ENCODE measurements at regions not wholly inside any gene's neighbourhood (a gene's known extent, or its start where the extent isn't known, plus 50 kb on each side); places are given as distances from the start of the nearest gene placed in this dataset.

GRCh38 chr20:55095745-55096400 lies 620.5 kb downstream of the DOK5 start:
- H4K20me1 ChIP-seq (replicated peaks; ENCODE audit: insufficient read depth) = no peaks in the 10 kb centered on the region
- H3K36me3 ChIP-seq (ENCODE audit: insufficient read depth) = peaks cover 15% of the 10 kb centered on the region
- H3K9me2 ChIP-seq (ENCODE audit: insufficient read depth) = no peaks in the 10 kb centered on the region
- peaks cover 3% of the 10 kb centered on the region for H3K27me3 Mint-ChIP-seq (ENCODE audit: insufficient read depth, low read depth, poor library complexity)
- no peak overlapping the region for H3K27ac Mint-ChIP-seq
- H3K4me2 ChIP-seq = no peak overlapping the region
- H2AFZ ChIP-seq = no peak overlapping the region
- no peaks in the 10 kb centered on the region for H3K27me3 ChIP-seq (ENCODE audit: insufficient read depth)
- TF ChIP-seq ETS1 (IDR thresholded peaks at IDR 0.05) (no peak), CREB1 (CRISPR knock-in tag; IDR thresholded peaks at IDR 0.05; ENCODE audit: low read depth) (no peak), ZNF114 (CRISPR knock-in tag; IDR thresholded peaks at IDR 0.05) (no peak), POLR2AphosphoS5 (IDR thresholded peaks at IDR 0.05; ENCODE audit: low read depth) (no peak), EZH2phosphoT487 (IDR thresholded peaks at IDR 0.05; ENCODE audit: unreplicated experiment) (no peak), NANOG (IDR thresholded peaks at IDR 0.05; ENCODE audit: borderline replicate concordance) (no peak), STAT1 (IDR thresholded peaks at IDR 0.05; ENCODE audit: unreplicated experiment) (no peak), ZNF331 (CRISPR knock-in tag; IDR thresholded peaks at IDR 0.05; ENCODE audit: low read depth) (no peak), EZH2 (IDR thresholded peaks at IDR 0.05; ENCODE audit: low read depth, unreplicated experiment) (no peak), REST (IDR thresholded peaks at IDR 0.05; ENCODE audit: unreplicated experiment) (no peak), CTCF (conservative IDR thresholded peaks at IDR 0.05; ENCODE audit: low read depth in 2 of 2) (no peak), ZNF462 (CRISPR knock-in tag; IDR thresholded peaks at IDR 0.05) (no peak), JUNB (IDR thresholded peaks at IDR 0.05; ENCODE audit: unreplicated experiment) (no peak)
- ATAC-seq (no peak), DNase-seq (ENCODE audit: low spot score) (no peak)
- H3K4me3 ChIP-seq = no peak overlapping the region
- peaks cover 20% of the 10 kb centered on the region; the same call in 2 of the 3 replicates for H3K36me3 Mint-ChIP-seq (ENCODE audit: low read depth)
- H3K79me2 ChIP-seq (replicated peaks; ENCODE audit: insufficient read depth) = no peaks in the 10 kb centered on the region
- no peaks in the 10 kb centered on the region for H3F3A ChIP-seq (replicated peaks; ENCODE audit: low read depth)
- H3K4me1 Mint-ChIP-seq = no peaks in the 10 kb centered on the region
- no peaks in the 10 kb centered on the region for H3K4me1 ChIP-seq (ENCODE audit: insufficient read depth)
- H3K4me3 Mint-ChIP-seq = no peak overlapping the region
- no peak overlapping the region for H3K27ac ChIP-seq (ENCODE audit: low read depth)
- H3K9me3 Mint-ChIP-seq = peaks cover 94% of the 10 kb centered on the region

Data from GM23338 (cell line).